Type B pancreatic cell (in vitro differentiated cells): ENCODE measurements at regions not wholly inside any gene's neighbourhood (a gene's known extent, or its start where the extent isn't known, plus 50 kb on each side); places are given as distances from the start of the nearest gene placed in this dataset.
"Not testable (repeated sequence)": the region's sequence is repeated elsewhere in the genome, so short reads cannot be mapped to it uniquely, and the experiment has no call there.

Experiments
- DNase-seq: peaks from one replicate; pipeline ENCODE4 v3.0.0; 2021; ENCODE audit warnings: mixed read lengths; ENCODE audit not compliant: unreplicated experiment; ENCODE audit errors: extremely low spot score
- H3K27ac Mint-ChIP-seq: 2 replicates; pipeline ENCODE4 v1.8.0; 2021; ENCODE audit warnings: mild to moderate bottlenecking, mixed read lengths
- H3K27me3 Mint-ChIP-seq: 2 replicates; pipeline ENCODE4 v1.8.0; 2021; ENCODE audit warnings: mixed read lengths
- H3K36me3 Mint-ChIP-seq: 2 replicates; pipeline ENCODE4 v1.8.0; 2021; ENCODE audit warnings: mixed read lengths
- H3K4me1 Mint-ChIP-seq: one replicate; pipeline ENCODE4 v1.8.0; 2021; ENCODE audit warnings: mixed read lengths; ENCODE audit not compliant: unreplicated experiment
- H3K4me3 Mint-ChIP-seq: 2 replicates; pipeline ENCODE4 v1.8.0; 2021; ENCODE audit warnings: mild to moderate bottlenecking, mixed read lengths
- H3K9me3 Mint-ChIP-seq: 2 replicates; pipeline ENCODE4 v1.8.0; 2021; ENCODE audit warnings: mixed read lengths
- CTCF ChIP-seq: fragments of 200-600 bp; sonication (generic); conservative IDR thresholded peaks from 2 replicates; pipeline ENCODE4 v1.5.0; 2021; ENCODE audit warnings: antibody characterized with exemption, mild to moderate bottlenecking

- H3K4me3 Mint-ChIP-seq, result peak overlapping the region; percentile 74
- H3K4me1 Mint-ChIP-seq, result no peaks in the 10 kb centered on the region
- no peaks in the 10 kb centered on the region for H3K9me3 Mint-ChIP-seq
- no peak for DNase-seq
- TF ChIP-seq CTCF, result no peak
- H3K27ac Mint-ChIP-seq, result peak overlapping the region; percentile 32
- H3K36me3 Mint-ChIP-seq, result no peaks in the 10 kb centered on the region
- no peaks in the 10 kb centered on the region for H3K27me3 Mint-ChIP-seq
Observed at GRCh38 chr10:27319752-27320431, 79.3 kb upstream of the ACBD5 start.

GRCh38 chr10:27319139-27319538 lies 78.5 kb upstream of the ACBD5 start:
- not testable (repeated sequence) for H3K4me1 Mint-ChIP-seq, H3K27me3 Mint-ChIP-seq, H3K36me3 Mint-ChIP-seq, H3K4me3 Mint-ChIP-seq, DNase-seq, H3K9me3 Mint-ChIP-seq, H3K27ac Mint-ChIP-seq

- DNase-seq, H3K4me1 Mint-ChIP-seq: not testable (repeated sequence)
Observed at GRCh38 chr10:27315082-27315481, 74.5 kb upstream of the ACBD5 start.

GRCh38 chr10:27313586-27313985 lies 73.0 kb upstream of the ACBD5 start:
- not testable (repeated sequence) for H3K36me3 Mint-ChIP-seq, H3K27me3 Mint-ChIP-seq, H3K4me1 Mint-ChIP-seq, H3K4me3 Mint-ChIP-seq, H3K9me3 Mint-ChIP-seq, DNase-seq, H3K27ac Mint-ChIP-seq

More at GRCh38 chr10:27315082-27315481, 74.5 kb upstream of the ACBD5 start:
- H3K27me3 Mint-ChIP-seq, H3K4me3 Mint-ChIP-seq, H3K36me3 Mint-ChIP-seq, H3K9me3 Mint-ChIP-seq, H3K27ac Mint-ChIP-seq: not testable (repeated sequence)

GRCh38 chr10:27312854-27313253 lies 72.3 kb upstream of the ACBD5 start:
- H3K9me3 Mint-ChIP-seq, result no peaks in the 10 kb centered on the region
- TF ChIP-seq CTCF, result no peak
- H3K4me1 Mint-ChIP-seq, result no peaks in the 10 kb centered on the region
- no peak overlapping the region for H3K27ac Mint-ChIP-seq
- no peaks in the 10 kb centered on the region for H3K36me3 Mint-ChIP-seq
- no peak overlapping the region for H3K4me3 Mint-ChIP-seq
- H3K27me3 Mint-ChIP-seq, result no peaks in the 10 kb centered on the region
- no peak for DNase-seq

- not testable (repeated sequence) for H3K4me3 Mint-ChIP-seq, DNase-seq, H3K36me3 Mint-ChIP-seq, H3K27me3 Mint-ChIP-seq, H3K4me1 Mint-ChIP-seq, H3K27ac Mint-ChIP-seq, H3K9me3 Mint-ChIP-seq
Observed at GRCh38 chr10:27311809-27312208, 71.2 kb upstream of the ACBD5 start.

- not testable (repeated sequence) for H3K36me3 Mint-ChIP-seq
Observed at GRCh38 chr10:27298522-27298850, 57.9 kb upstream of the ACBD5 start.

GRCh38 chr10:27297844-27298521 lies 57.4 kb upstream of the ACBD5 start:
- no peak overlapping the region for H3K4me3 Mint-ChIP-seq
- no peaks in the 10 kb centered on the region for H3K4me1 Mint-ChIP-seq
- TF ChIP-seq CTCF, result no peak
- H3K36me3 Mint-ChIP-seq, result no peaks in the 10 kb centered on the region
- H3K27ac Mint-ChIP-seq, result no peak overlapping the region
- H3K9me3 Mint-ChIP-seq, result peaks cover 5% of the 10 kb centered on the region
- peaks cover 3% of the 10 kb centered on the region for H3K27me3 Mint-ChIP-seq
- DNase-seq, result no peak

More at GRCh38 chr10:27298522-27298850, 57.9 kb upstream of the ACBD5 start:
- H3K27ac Mint-ChIP-seq, H3K27me3 Mint-ChIP-seq, H3K4me3 Mint-ChIP-seq, DNase-seq, H3K4me1 Mint-ChIP-seq, H3K9me3 Mint-ChIP-seq: not testable (repeated sequence)

GRCh38 chr10:27296285-27296684 lies 55.7 kb upstream of the ACBD5 start:
- not testable (repeated sequence) for H3K27ac Mint-ChIP-seq, H3K27me3 Mint-ChIP-seq, H3K36me3 Mint-ChIP-seq, H3K4me3 Mint-ChIP-seq, H3K9me3 Mint-ChIP-seq, DNase-seq, H3K4me1 Mint-ChIP-seq

- not testable (repeated sequence) for H3K4me1 Mint-ChIP-seq, H3K27ac Mint-ChIP-seq, DNase-seq, H3K27me3 Mint-ChIP-seq, H3K4me3 Mint-ChIP-seq, H3K36me3 Mint-ChIP-seq, H3K9me3 Mint-ChIP-seq
Observed at GRCh38 chr10:27291253-27291895, 50.8 kb upstream of the ACBD5 start.
